ENCODE measurements at regions not wholly inside any gene's neighbourhood (a gene's known extent, or its start where the extent isn't known, plus 50 kb on each side); places are given as distances from the start of the nearest gene placed in this dataset.

DNA sequence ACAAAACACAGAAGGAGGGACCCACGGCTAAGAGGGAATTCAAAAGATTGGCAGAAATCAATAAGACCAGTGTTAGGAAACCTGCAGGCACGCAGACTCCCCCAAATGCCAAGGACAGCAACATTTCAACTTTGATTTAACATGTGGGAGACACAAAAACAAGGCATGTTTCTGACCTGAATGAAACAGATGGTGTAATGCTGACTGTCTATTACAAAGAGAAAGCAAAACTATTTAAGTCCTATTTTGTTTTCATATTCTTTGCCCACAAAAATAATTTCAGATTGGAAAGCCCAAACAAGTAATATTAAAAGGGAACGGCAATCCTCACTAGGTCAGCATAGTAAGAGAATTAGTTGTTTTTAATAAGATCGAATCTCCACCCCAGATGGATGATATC lies 107.9 kb downstream of the S1PR1 start:
- TF ChIP-seq, protein P1, sequence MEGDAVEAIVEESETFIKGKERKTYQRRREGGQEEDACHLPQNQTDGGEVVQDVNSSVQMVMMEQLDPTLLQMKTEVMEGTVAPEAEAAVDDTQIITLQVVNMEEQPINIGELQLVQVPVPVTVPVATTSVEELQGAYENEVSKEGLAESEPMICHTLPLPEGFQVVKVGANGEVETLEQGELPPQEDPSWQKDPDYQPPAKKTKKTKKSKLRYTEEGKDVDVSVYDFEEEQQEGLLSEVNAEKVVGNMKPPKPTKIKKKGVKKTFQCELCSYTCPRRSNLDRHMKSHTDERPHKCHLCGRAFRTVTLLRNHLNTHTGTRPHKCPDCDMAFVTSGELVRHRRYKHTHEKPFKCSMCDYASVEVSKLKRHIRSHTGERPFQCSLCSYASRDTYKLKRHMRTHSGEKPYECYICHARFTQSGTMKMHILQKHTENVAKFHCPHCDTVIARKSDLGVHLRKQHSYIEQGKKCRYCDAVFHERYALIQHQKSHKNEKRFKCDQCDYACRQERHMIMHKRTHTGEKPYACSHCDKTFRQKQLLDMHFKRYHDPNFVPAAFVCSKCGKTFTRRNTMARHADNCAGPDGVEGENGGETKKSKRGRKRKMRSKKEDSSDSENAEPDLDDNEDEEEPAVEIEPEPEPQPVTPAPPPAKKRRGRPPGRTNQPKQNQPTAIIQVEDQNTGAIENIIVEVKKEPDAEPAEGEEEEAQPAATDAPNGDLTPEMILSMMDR (conservative IDR thresholded peaks at IDR 0.05; ENCODE audit: low read depth, low read length) = no peak
- no peak for TF ChIP-seq EZH2 (IDR thresholded peaks at IDR 0.05; ENCODE audit: borderline replicate concordance, low read depth, low read length, poor library complexity, severe bottlenecking)
